ENCODE measurements at regions not wholly inside any gene's neighbourhood (a gene's known extent, or its start where the extent isn't known, plus 50 kb on each side); places are given as distances from the start of the nearest gene placed in this dataset.
"Not testable (repeated sequence)": the region's sequence is repeated elsewhere in the genome, so short reads cannot be mapped to it uniquely, and the experiment has no call there.

- Mint-ChIP-seq H3K4me3 (no peak overlapping the region), H3K27me3 (ENCODE audit: low read depth in 2 of 2) (peaks cover 0 to 4% of the 10 kb centered on the region in 2 donors)
- intact Hi-C loops (cut with micrococcal nuclease), result no loop called here
Observed at GRCh38 chr6:37088897-37089296, 81.1 kb upstream of the PIM1 start.

GRCh38 chr6:37089783-37090182, 80.2 kb upstream of the PIM1 start:
- Mint-ChIP-seq H3K27me3 (ENCODE audit: low read depth in 2 of 2) (peaks cover 0 to 4% of the 10 kb centered on the region in 2 donors), H3K27ac (no peak overlapping the region), H3K4me1 (peaks cover 0 to 5% of the 10 kb centered on the region in 2 donors), H3K36me3 (no peaks in the 10 kb centered on the region), H3K9me3 (no peaks in the 10 kb centered on the region), H3K4me3 (no peak overlapping the region)
- Histone ChIP-seq H3K9me3 (ENCODE audit: control insufficient read depth, insufficient read depth, low read length) (no peaks in the 10 kb centered on the region), H3K36me3 (ENCODE audit: control insufficient read depth, insufficient read depth, low read length) (no peaks in the 10 kb centered on the region), H3K27me3 (ENCODE audit: control insufficient read depth, insufficient read depth, low read length) (no peaks in the 10 kb centered on the region), H3K4me3 (ENCODE audit: low read length) (no peak overlapping the region), H3K4me1 (ENCODE audit: control insufficient read depth, insufficient read depth, low read length) (peaks cover 2% of the 10 kb centered on the region), H3K27ac (ENCODE audit: low read length) (no peak overlapping the region)
- TF ChIP-seq, protein P1, sequence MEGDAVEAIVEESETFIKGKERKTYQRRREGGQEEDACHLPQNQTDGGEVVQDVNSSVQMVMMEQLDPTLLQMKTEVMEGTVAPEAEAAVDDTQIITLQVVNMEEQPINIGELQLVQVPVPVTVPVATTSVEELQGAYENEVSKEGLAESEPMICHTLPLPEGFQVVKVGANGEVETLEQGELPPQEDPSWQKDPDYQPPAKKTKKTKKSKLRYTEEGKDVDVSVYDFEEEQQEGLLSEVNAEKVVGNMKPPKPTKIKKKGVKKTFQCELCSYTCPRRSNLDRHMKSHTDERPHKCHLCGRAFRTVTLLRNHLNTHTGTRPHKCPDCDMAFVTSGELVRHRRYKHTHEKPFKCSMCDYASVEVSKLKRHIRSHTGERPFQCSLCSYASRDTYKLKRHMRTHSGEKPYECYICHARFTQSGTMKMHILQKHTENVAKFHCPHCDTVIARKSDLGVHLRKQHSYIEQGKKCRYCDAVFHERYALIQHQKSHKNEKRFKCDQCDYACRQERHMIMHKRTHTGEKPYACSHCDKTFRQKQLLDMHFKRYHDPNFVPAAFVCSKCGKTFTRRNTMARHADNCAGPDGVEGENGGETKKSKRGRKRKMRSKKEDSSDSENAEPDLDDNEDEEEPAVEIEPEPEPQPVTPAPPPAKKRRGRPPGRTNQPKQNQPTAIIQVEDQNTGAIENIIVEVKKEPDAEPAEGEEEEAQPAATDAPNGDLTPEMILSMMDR (IDR thresholded peaks at IDR 0.05), result no peak
- intact Hi-C loops (cut with micrococcal nuclease), result no loop called here
- DNase-seq, result no peak
- 91% methylated on average over 3 of the region's 3 CpGs for WGBS (ENCODE audit: insufficient coverage)
- ATAC-seq, result no peak

More at GRCh38 chr6:37088897-37089296, 81.1 kb upstream of the PIM1 start:
- WGBS (ENCODE audit: insufficient coverage), result 98% methylated on average over 2 of the region's 2 CpGs
- no peaks in the 10 kb centered on the region for H3K36me3 ChIP-seq (ENCODE audit: control insufficient read depth, insufficient read depth, low read length)
- TF ChIP-seq, protein P1 (IDR thresholded peaks at IDR 0.05), result no peak
- ATAC-seq (no peak), DNase-seq (no peak)
- H3K27ac ChIP-seq (ENCODE audit: low read length), result no peak overlapping the region
- Mint-ChIP-seq H3K36me3 (no peaks in the 10 kb centered on the region), H3K27ac (no peak overlapping the region), H3K9me3 (no peaks in the 10 kb centered on the region), H3K4me1 (peaks cover 0 to 8% of the 10 kb centered on the region in 2 donors)
- no peaks in the 10 kb centered on the region for H3K27me3 ChIP-seq (ENCODE audit: control insufficient read depth, insufficient read depth, low read length)
- H3K4me3 ChIP-seq (ENCODE audit: low read length), result no peak overlapping the region
- no peaks in the 10 kb centered on the region for H3K4me1 ChIP-seq (ENCODE audit: control insufficient read depth, insufficient read depth, low read length)
- no peaks in the 10 kb centered on the region for H3K9me3 ChIP-seq (ENCODE audit: control insufficient read depth, insufficient read depth, low read length)

GRCh38 chr6:37091104-37091503, 78.8 kb upstream of the PIM1 start:
- H3K27me3 ChIP-seq (ENCODE audit: control insufficient read depth, insufficient read depth, low read length); H3K36me3 Mint-ChIP-seq; DNase-seq; H3K9me3 Mint-ChIP-seq; H3K27me3 Mint-ChIP-seq (ENCODE audit: low read depth in 2 of 2); H3K4me1 Mint-ChIP-seq; H3K9me3 ChIP-seq (ENCODE audit: control insufficient read depth, insufficient read depth, low read length); H3K36me3 ChIP-seq (ENCODE audit: control insufficient read depth, insufficient read depth, low read length); H3K4me3 ChIP-seq (ENCODE audit: low read length); H3K27ac Mint-ChIP-seq; ATAC-seq; H3K27ac ChIP-seq (ENCODE audit: low read length); H3K4me1 ChIP-seq (ENCODE audit: control insufficient read depth, insufficient read depth, low read length); intact Hi-C loops (cut with micrococcal nuclease); H3K4me3 Mint-ChIP-seq: not testable (repeated sequence)
- 98% methylated on average over 13 of the region's 13 CpGs for WGBS (ENCODE audit: insufficient coverage)

DNA sequence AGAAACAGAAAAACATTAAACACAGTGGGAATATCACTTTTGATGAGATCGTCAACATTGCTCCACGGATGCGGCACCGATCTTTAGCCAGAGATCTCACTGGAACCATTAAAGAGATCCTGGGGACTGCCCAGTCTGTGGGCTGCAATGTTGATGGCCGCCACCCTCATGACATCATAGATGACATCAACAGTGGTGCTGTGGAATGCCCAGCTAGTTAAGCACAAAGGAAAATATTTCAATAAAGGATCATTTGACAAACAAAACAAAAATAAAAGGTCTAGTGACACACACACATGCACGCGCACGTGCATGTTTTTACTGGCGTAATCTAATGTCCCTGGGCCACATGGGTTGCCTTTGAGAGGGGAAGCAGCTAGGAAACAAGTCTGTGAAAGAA, 78.4 kb upstream of the PIM1 start:
- H3K9me3 Mint-ChIP-seq; DNase-seq; H3K27me3 Mint-ChIP-seq (ENCODE audit: low read depth in 2 of 2); H3K27me3 ChIP-seq (ENCODE audit: control insufficient read depth, insufficient read depth, low read length); intact Hi-C loops (cut with micrococcal nuclease); H3K27ac Mint-ChIP-seq; H3K9me3 ChIP-seq (ENCODE audit: control insufficient read depth, insufficient read depth, low read length); H3K4me1 ChIP-seq (ENCODE audit: control insufficient read depth, insufficient read depth, low read length); H3K4me3 Mint-ChIP-seq; H3K27ac ChIP-seq (ENCODE audit: low read length); H3K36me3 Mint-ChIP-seq; H3K4me3 ChIP-seq (ENCODE audit: low read length); ATAC-seq; H3K36me3 ChIP-seq (ENCODE audit: control insufficient read depth, insufficient read depth, low read length); H3K4me1 Mint-ChIP-seq: not testable (repeated sequence)
- 96% methylated on average over 9 of the region's 9 CpGs for WGBS (ENCODE audit: insufficient coverage)
